ENCODE measurements at regions not wholly inside any gene's neighbourhood (a gene's known extent, or its start where the extent isn't known, plus 50 kb on each side); places are given as distances from the start of the nearest gene placed in this dataset.

- TF ChIP-seq CTCF (IDR thresholded peaks at IDR 0.05) (no peak), POLR2AphosphoS5 (IDR thresholded peaks at IDR 0.05; ENCODE audit: insufficient read depth in 1 of 2, low read depth in 1 of 2) (no peak), POLR2A (IDR thresholded peaks at IDR 0.05) (no peak)
These were observed 484.8 kb downstream of the PTPRC start for GRCh38 chr1:199123615-199124014.

Data from vagina (tissue), 2 donors.